Adrenal gland (tissue), 5 donors: ENCODE measurements at regions not wholly inside any gene's neighbourhood (a gene's known extent, or its start where the extent isn't known, plus 50 kb on each side); places are given as distances from the start of the nearest gene placed in this dataset.

Source experiments
- CTCF ChIP-seq, 6 experiments: fragments of 450-650 bp in 4 of 6; fragments of 200-600 bp in 2 of 6; sonication (generic) in 1 of 6; IDR thresholded peaks; 1 replicate in 5 of 6; 2 replicates in 1 of 6; pipeline versions ENCODE4 v1.5.1 to v1.8.0; 2016 to 2021; ENCODE audit warnings: antibody characterized with exemption in 6 of 6, mild to moderate bottlenecking in 2 of 6, moderate library complexity in 1 of 6
- POLR2A ChIP-seq, 2 donors: fragments of 450-650 bp; IDR thresholded peaks; one replicate each; pipeline ENCODE4 v1.6.1; 2017; ENCODE audit warnings: antibody characterized with exemption in 2 of 2, mild to moderate bottlenecking in 2 of 2, moderate library complexity in 1 of 2
- donor health status: DM: no; HTN: no; CAD: no.

DNA sequence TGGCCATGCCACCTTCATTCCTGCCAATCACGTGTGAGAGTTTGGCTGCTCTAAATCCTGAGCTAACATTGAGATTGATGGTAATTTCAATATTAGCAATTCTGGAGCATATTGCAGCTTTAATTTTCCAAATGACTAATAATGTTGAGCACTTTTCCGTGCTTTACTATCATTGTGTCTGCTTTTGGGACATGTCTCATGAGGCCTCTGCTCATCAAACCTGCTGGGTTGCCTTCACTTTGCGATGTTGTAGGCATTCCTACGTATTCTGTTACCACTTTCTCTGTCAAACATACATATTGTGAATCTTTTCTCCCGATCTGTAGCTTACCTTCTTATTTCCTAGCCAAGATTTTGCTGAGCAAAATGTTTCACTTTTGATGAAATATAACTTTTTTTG, 466.6 kb downstream of the GALR1 start:
- TF ChIP-seq CTCF (IDR thresholded peaks at IDR 0.05) = no peak
- no peak for TF ChIP-seq POLR2A (IDR thresholded peaks at IDR 0.05)
